Kidney (tissue), 13 donors: ENCODE measurements at regions not wholly inside any gene's neighbourhood (a gene's known extent, or its start where the extent isn't known, plus 50 kb on each side); places are given as distances from the start of the nearest gene placed in this dataset.

Experiments
- DNase-seq, 5 donors: peaks; one replicate each; pipeline ENCODE4 v3.0.0-alpha.2; 2013 to 2020
- FAIRE-seq: peaks from 2 replicates; lab custom pipeline; 2012; peaks lifted over from hg19 to GRCh38; lab: Jason Lieb, UNC
- H3K27ac ChIP-seq, 2 donors: one replicate each; pipeline ENCODE4 v1.7.0; 2013; ENCODE audit warnings: low read depth in 2 of 2, low read length in 2 of 2, inconsistent platforms in 1 of 2
- H3K27me3 ChIP-seq: one replicate; pipeline ENCODE4 v1.7.1; 2013; ENCODE audit warnings: low read length, inconsistent platforms; ENCODE audit not compliant: control insufficient read depth, insufficient read depth
- H3K36me3 ChIP-seq, 3 donors: one replicate each; pipeline versions ENCODE4 v1.7.0 to v1.7.1; 2013; ENCODE audit warnings: low read length in 3 of 3, control low read depth in 1 of 3, inconsistent platforms in 1 of 3; ENCODE audit not compliant: insufficient read depth in 3 of 3, control insufficient read depth in 2 of 3
- H3K4me1 ChIP-seq, 3 donors: one replicate each; pipeline versions ENCODE4 v1.7.0 to v1.7.1; 2013; ENCODE audit warnings: low read length in 3 of 3, inconsistent platforms in 1 of 3, low read depth in 1 of 3; ENCODE audit not compliant: control insufficient read depth in 2 of 3, insufficient read depth in 2 of 3
- H3K4me3 ChIP-seq, 3 donors: one replicate each; pipeline versions ENCODE4 v1.7.0 to v1.8.1; 2013; ENCODE audit warnings: low read length in 3 of 3, control low read depth in 1 of 3, inconsistent platforms in 1 of 3
- H3K9ac ChIP-seq, 3 donors: one replicate each; pipeline versions ENCODE4 v1.7.0 to v1.7.1; 2013; ENCODE audit warnings: low read length in 3 of 3, control low read depth in 1 of 3, inconsistent platforms in 1 of 3
- H3K9me3 ChIP-seq, 3 donors: one replicate each; pipeline versions ENCODE4 v1.7.0 to v1.7.1; 2013; ENCODE audit warnings: low read length in 3 of 3, control low read depth in 1 of 3, inconsistent platforms in 1 of 3; ENCODE audit not compliant: control insufficient read depth in 2 of 3, insufficient read depth in 1 of 3
- CTCF ChIP-seq: IDR thresholded peaks from 3 replicates; pipeline ENCODE4 v1.5.1; 2012; ENCODE audit warnings: mild to moderate bottlenecking, moderate library complexity, borderline replicate concordance; ENCODE audit not compliant: insufficient read depth; ENCODE audit errors: extremely low read depth
- intact Hi-C: fragments of 100-400 bp; cut with DNase I; formaldehyde crosslinking; loops from one replicate; pipeline ENCODE4 v1.11.1; 2022
- donor health status: control.
- donor health status: control.
- donor health status: control.
- donor health status: control.
- donor health status: control.
- donor health status: DM: yes; HTN: yes; CAD: no.
- donor health status: Normal renal cell carcinoma (clear cell type).

GRCh38 chr3:163306405-163306804 is 1771.9 kb downstream of the SI start:
- Histone ChIP-seq H3K9me3 (peaks cover 0 to 2% (median 0%) of the 10 kb centered on the region in 3 donors), H3K4me3 (no peak overlapping the region), H3K9ac (no peak overlapping the region), H3K36me3 (no peaks in the 10 kb centered on the region), H3K4me1 (no peaks in the 10 kb centered on the region), H3K27ac (no peak overlapping the region), H3K27me3 (no peaks in the 10 kb centered on the region)
- no peak for FAIRE-seq
- intact Hi-C loops: no loop called here
- DNase-seq: no peak
- no peak for TF ChIP-seq CTCF

GRCh38 chr3:163273694-163274093 is 1777.1 kb downstream of the OTOL1 start:
- Histone ChIP-seq H3K4me1 (no peaks in the 10 kb centered on the region), H3K4me3 (no peak overlapping the region), H3K9me3 (peaks cover 0 to 2% (median 0%) of the 10 kb centered on the region in 3 donors), H3K27ac (no peak overlapping the region), H3K36me3 (no peaks in the 10 kb centered on the region), H3K9ac (no peak overlapping the region), H3K27me3 (no peaks in the 10 kb centered on the region)
- FAIRE-seq: no peak
- no peak for TF ChIP-seq CTCF
- DNase-seq: no peak
- intact Hi-C loops: no loop called here

- no peaks in the 10 kb centered on the region for H3K36me3 ChIP-seq
- no peak overlapping the region for H3K9ac ChIP-seq
- no peak for TF ChIP-seq CTCF
- no peak overlapping the region for H3K4me3 ChIP-seq
- no peak overlapping the region for H3K27ac ChIP-seq
- intact Hi-C loops: no loop called here
- FAIRE-seq: no peak
- H3K27me3 ChIP-seq: no peaks in the 10 kb centered on the region
- H3K4me1 ChIP-seq: no peaks in the 10 kb centered on the region
- no peak for DNase-seq
- H3K9me3 ChIP-seq: no peaks in the 10 kb centered on the region
Measured at GRCh38 chr3:163266731-163267130, 1770.1 kb downstream of the OTOL1 start.

GRCh38 chr3:163261618-163262017 is 1765.0 kb downstream of the OTOL1 start:
- DNase-seq (no peak), FAIRE-seq (no peak)
- H3K36me3 ChIP-seq: no peaks in the 10 kb centered on the region
- no peaks in the 10 kb centered on the region for H3K4me1 ChIP-seq
- no peaks in the 10 kb centered on the region for H3K9me3 ChIP-seq
- H3K27me3 ChIP-seq: no peaks in the 10 kb centered on the region
- H3K4me3 ChIP-seq: no peak overlapping the region
- H3K9ac ChIP-seq: no peak overlapping the region
- intact Hi-C loops: no loop called here
- H3K27ac ChIP-seq: no peak overlapping the region
- TF ChIP-seq CTCF: no peak
